Transverse colon (tissue), 4 donors: ENCODE measurements at regions not wholly inside any gene's neighbourhood (a gene's known extent, or its start where the extent isn't known, plus 50 kb on each side); places are given as distances from the start of the nearest gene placed in this dataset.

Experiments used
- DNase-seq: peaks from one replicate; pipeline ENCODE4 v3.0.0-alpha.2; 2019
- H3K27ac ChIP-seq, 4 donors: fragments of 200-600 bp; sonication (generic); 2 replicates each; pipeline ENCODE4 v1.5.1; 2016 to 2018; ENCODE audit warnings: inconsistent platforms in 4 of 4
- H3K27me3 ChIP-seq: fragments of 200-600 bp; sonication (generic); 2 replicates; pipeline ENCODE4 v1.5.1; 2017; ENCODE audit warnings: inconsistent platforms
- H3K36me3 ChIP-seq, 4 donors: fragments of 200-600 bp; sonication (generic); 2 replicates each; pipeline ENCODE4 v1.5.1; 2017 to 2019; ENCODE audit warnings: inconsistent platforms in 4 of 4
- H3K4me1 ChIP-seq, 4 donors: fragments of 200-600 bp; sonication (generic); 2 replicates each; pipeline ENCODE4 v1.5.1; 2017 to 2020; ENCODE audit warnings: inconsistent platforms in 4 of 4
- H3K4me3 ChIP-seq, 4 donors: fragments of 200-600 bp; sonication (generic); 1 replicate in 1 of 4; 2 replicates in 3 of 4; pipeline versions ENCODE4 v1.5.1 to v1.6.1; 2017 to 2019; ENCODE audit warnings: inconsistent platforms in 4 of 4
- H3K9me3 ChIP-seq, 2 donors: fragments of 200-600 bp; sonication (generic); 2 replicates each; pipeline ENCODE4 v1.5.1; 2017 to 2019; ENCODE audit warnings: inconsistent platforms in 2 of 2
- CTCF ChIP-seq, 5 experiments: fragments of 200-600 bp in 3 of 5; fragments of 450-650 bp in 2 of 5; sonication (generic) in 3 of 5; IDR thresholded peaks; 1 replicate in 2 of 5; 2 replicates in 3 of 5; pipeline ENCODE4 v1.5.1; 2016 to 2017; ENCODE audit warnings: antibody characterized with exemption in 5 of 5, inconsistent platforms in 3 of 5, mild to moderate bottlenecking in 2 of 5, moderate library complexity in 1 of 5
- EP300 ChIP-seq: sonication (generic); formaldehyde crosslinking; IDR thresholded peaks from one replicate; pipeline ENCODE4 v1.6.1; 2017; ENCODE audit warnings: antibody characterized with exemption, low read depth
- POLR2A ChIP-seq: fragments of 450-650 bp; IDR thresholded peaks from one replicate; pipeline ENCODE4 v1.6.1; 2016; ENCODE audit warnings: antibody characterized with exemption, mild to moderate bottlenecking, moderate library complexity
- POLR2AphosphoS5 ChIP-seq, 3 donors: sonication (generic); formaldehyde crosslinking; IDR thresholded peaks; one replicate each; pipeline ENCODE4 v1.6.1; 2016; ENCODE audit warnings: antibody characterized with exemption in 3 of 3
- WGBS, 2 donors: methylation state at CpG; one replicate each; pipeline ENCODE4 v1.1.5; 2018; ENCODE audit warnings: low coverage in 1 of 2; 5-methylcytosine and 5-hydroxymethylcytosine counted together
- in situ Hi-C, 4 donors: fragments of 200-750 bp; cut with MboI; loops; one replicate each; pipeline versions ENCODE4 v1.15.0 to v1.15.1; 2017; ENCODE audit warnings: low sequenced_read_pairs in 3 of 4, low pct_ligation_motif_present in 1 of 4, low pct_unique_long_range_greater_than_20kb in 1 of 4
- intact Hi-C: fragments of 100-400 bp; cut with DNase I; formaldehyde crosslinking; loops from one replicate; pipeline ENCODE4 v1.15.1; 2023; ENCODE audit warnings: low total_unique reads

- Histone ChIP-seq H3K4me3 (no peak overlapping the region), H3K27me3 (no peaks in the 10 kb centered on the region), H3K36me3 (no peaks in the 10 kb centered on the region), H3K4me1 (no peaks in the 10 kb centered on the region), H3K9me3 (no peaks in the 10 kb centered on the region), H3K27ac (no peak overlapping the region)
- TF ChIP-seq POLR2AphosphoS5 (IDR thresholded peaks at IDR 0.05) = no peak
- no peak for TF ChIP-seq CTCF (IDR thresholded peaks at IDR 0.05)
- no peak for TF ChIP-seq EP300
- TF ChIP-seq POLR2A = no peak
- no peak for DNase-seq
- WGBS, 2 donors = 55 to 66% methylated on average over 3 of the region's 3 CpGs
- in situ Hi-C loops (no loop called here), intact Hi-C loops (no loop called here)
Measured at GRCh38 chr4:163672751-163673150, 178.3 kb downstream of the TMA16 start.

GRCh38 chr4:163673848-163674697 lies 179.6 kb downstream of the TMA16 start:
- Histone ChIP-seq H3K27ac (no peak overlapping the region), H3K9me3 (no peaks in the 10 kb centered on the region), H3K4me3 (no peak overlapping the region), H3K36me3 (no peaks in the 10 kb centered on the region), H3K4me1 (no peaks in the 10 kb centered on the region), H3K27me3 (no peaks in the 10 kb centered on the region)
- in situ Hi-C loops = no loop called here
- TF ChIP-seq EP300 = no peak
- no peak for TF ChIP-seq POLR2AphosphoS5 (IDR thresholded peaks at IDR 0.05)
- no peak for TF ChIP-seq POLR2A
- TF ChIP-seq CTCF (IDR thresholded peaks at IDR 0.05) = no peak
- DNase-seq = no peak
- intact Hi-C loops = no loop called here
- 39 to 47% methylated on average over 5 of the region's 5 CpGs for WGBS, 2 donors

- Histone ChIP-seq H3K4me3 (no peak overlapping the region), H3K27me3 (no peaks in the 10 kb centered on the region), H3K9me3 (no peaks in the 10 kb centered on the region), H3K4me1 (no peaks in the 10 kb centered on the region), H3K27ac (no peak overlapping the region), H3K36me3 (no peaks in the 10 kb centered on the region)
- intact Hi-C loops = no loop called here
- WGBS, 2 donors = 30 to 60% methylated on average over 4 to 5 of the region's 5 CpGs
- TF ChIP-seq POLR2A (no peak), POLR2AphosphoS5 (IDR thresholded peaks at IDR 0.05) (no peak), CTCF (IDR thresholded peaks at IDR 0.05) (no peak), EP300 (no peak)
- DNase-seq = no peak
- in situ Hi-C loops = no loop called here
Measured at GRCh38 chr4:163679189-163679588, 184.7 kb downstream of the TMA16 start.

- no peak for TF ChIP-seq EP300
- TF ChIP-seq POLR2AphosphoS5 (IDR thresholded peaks at IDR 0.05) = no peak
- no peak for TF ChIP-seq POLR2A
- TF ChIP-seq CTCF (IDR thresholded peaks at IDR 0.05) = no peak
- Histone ChIP-seq H3K27me3 (no peaks in the 10 kb centered on the region), H3K36me3 (no peaks in the 10 kb centered on the region), H3K4me3 (no peak overlapping the region), H3K27ac (no peak overlapping the region), H3K4me1 (no peaks in the 10 kb centered on the region), H3K9me3 (no peaks in the 10 kb centered on the region)
- DNase-seq = no peak
- in situ Hi-C loops (no loop called here), intact Hi-C loops (no loop called here)
- 38 to 61% methylated on average over 1 of the region's 1 CpG for WGBS, 2 donors
Measured at GRCh38 chr4:163680386-163681098, 186.1 kb downstream of the TMA16 start.
